Loucy (cell line): ENCODE measurements at regions not wholly inside any gene's neighbourhood (a gene's known extent, or its start where the extent isn't known, plus 50 kb on each side); places are given as distances from the start of the nearest gene placed in this dataset.

Experiments
- CTCF ChIP-seq: fragments of 200-600 bp; sonication (generic); conservative IDR thresholded peaks from 2 replicates; pipeline ENCODE4 v1.5.1; 2014; ENCODE audit warnings: mild to moderate bottlenecking, antibody characterized with exemption, low read length
- EZH2phosphoT487 ChIP-seq: fragments of 200-600 bp; IDR thresholded peaks from 2 replicates; pipeline ENCODE4 v1.6.1; 2018; ENCODE audit warnings: antibody characterized with exemption, mild to moderate bottlenecking, moderate library complexity, borderline replicate concordance

GRCh38 chr1:87866416-87866815 is 537.7 kb downstream of the LMO4 start:
- TF ChIP-seq CTCF = no peak
- TF ChIP-seq EZH2phosphoT487 = no peak
